T-helper 2 cell (primary cell): ENCODE measurements at regions not wholly inside any gene's neighbourhood (a gene's known extent, or its start where the extent isn't known, plus 50 kb on each side); places are given as distances from the start of the nearest gene placed in this dataset.

ENCODE experiments used
- DNase-seq, 5 experiments: peaks; one replicate each; pipeline versions ENCODE4 v3.0.0 to v3.0.0-alpha.2; 2012 to 2022

GRCh38 chr7:41520445-41520844 is 182.4 kb downstream of the INHBA start:
- no peak for DNase-seq

- no peak for DNase-seq
Observed at GRCh38 chr7:41517771-41518170, 185.1 kb downstream of the INHBA start.

GRCh38 chr7:41508755-41509154 is 194.1 kb downstream of the INHBA start:
- DNase-seq = no peak

GRCh38 chr7:41507686-41508268 is 195.1 kb downstream of the INHBA start:
- no peak for DNase-seq

- no peak for DNase-seq
Observed at GRCh38 chr7:41504214-41504980, 198.5 kb downstream of the INHBA start.

GRCh38 chr7:41503438-41503837 is 199.5 kb downstream of the INHBA start:
- DNase-seq = no peak

GRCh38 chr7:41501466-41501865 is 201.4 kb downstream of the INHBA start:
- DNase-seq = no peak

GRCh38 chr7:41501006-41501405 is 201.9 kb downstream of the INHBA start:
- DNase-seq = no peak

GRCh38 chr7:41492603-41493002 is 210.3 kb downstream of the INHBA start:
- DNase-seq = no peak

GRCh38 chr7:41491883-41492471 is 210.9 kb downstream of the INHBA start:
- no peak for DNase-seq

- DNase-seq = no peak
Observed at GRCh38 chr7:41491308-41491707, 211.6 kb downstream of the INHBA start.

GRCh38 chr7:41489885-41490284 is 213.0 kb downstream of the INHBA start:
- no peak for DNase-seq

- no peak for DNase-seq
Observed at GRCh38 chr7:41487229-41487940, 215.5 kb downstream of the INHBA start.

- no peak for DNase-seq
Observed at GRCh38 chr7:41481353-41481752, 221.5 kb downstream of the INHBA start.

- DNase-seq = peak in 1 of 5 experiments; percentile 16
Observed at GRCh38 chr7:41478187-41478586, 224.7 kb downstream of the INHBA start.

- no peak for DNase-seq
Observed at GRCh38 chr7:41476460-41476803, 226.5 kb downstream of the INHBA start.

GRCh38 chr7:41475801-41476459 is 227.0 kb downstream of the INHBA start:
- DNase-seq = no peak

- DNase-seq = no peak
Observed at GRCh38 chr7:41472427-41473125, 230.3 kb downstream of the INHBA start.

GRCh38 chr7:41470081-41470480 is 232.8 kb downstream of the INHBA start:
- DNase-seq = no peak

- no peak for DNase-seq
Observed at GRCh38 chr7:41467596-41467995, 235.3 kb downstream of the INHBA start.

GRCh38 chr7:41466760-41467384 is 236.0 kb downstream of the INHBA start:
- DNase-seq = no peak

GRCh38 chr7:41465571-41465970 is 237.3 kb downstream of the INHBA start:
- DNase-seq = no peak
